GM19351 (cell line): ENCODE measurements at regions not wholly inside any gene's neighbourhood (a gene's known extent, or its start where the extent isn't known, plus 50 kb on each side); places are given as distances from the start of the nearest gene placed in this dataset.

Source experiments
- ATAC-seq: cut with Tn5 transposase; IDR thresholded peaks from one replicate; pipeline ENCODE4 v1.9.1; 2021; ENCODE audit warnings: mild to moderate bottlenecking, moderate library complexity; ENCODE audit not compliant: unreplicated experiment

DNA sequence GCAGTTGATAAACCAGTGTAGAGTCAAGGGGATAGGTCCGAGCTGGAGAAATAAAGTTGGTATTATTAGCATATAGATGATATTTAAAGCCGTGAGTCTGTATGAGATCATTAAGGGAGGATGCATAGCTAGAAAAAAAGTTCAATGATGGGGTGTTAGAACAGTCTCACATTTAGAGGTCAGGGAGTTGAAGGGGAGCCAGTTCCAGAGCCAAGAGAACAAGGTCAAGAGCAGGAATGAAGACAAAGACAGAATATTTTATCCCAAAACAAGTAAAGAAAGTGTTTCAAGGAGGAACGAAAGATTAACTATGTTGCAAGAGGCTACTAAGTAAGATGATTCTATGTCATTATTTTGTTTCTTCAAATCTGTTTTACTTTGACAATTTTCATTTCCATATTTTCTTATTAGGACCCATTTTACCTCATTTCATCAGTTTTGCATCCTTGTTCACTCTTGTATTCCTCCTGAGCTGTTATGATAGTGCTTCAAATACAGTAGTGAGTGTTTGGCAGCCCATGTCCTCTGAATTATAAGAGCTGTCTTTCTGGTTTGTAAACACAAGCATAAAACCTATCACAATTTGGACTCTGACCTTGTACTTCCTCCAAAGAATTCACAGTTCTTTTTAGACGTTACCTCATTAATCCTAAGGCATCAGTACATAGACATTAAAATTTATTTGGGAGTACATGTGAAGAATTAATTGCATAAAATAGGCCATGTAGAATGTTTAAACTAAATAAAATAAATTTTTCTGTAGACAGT is 695.7 kb upstream of the NECTIN3 start:
- ATAC-seq, result no peak

- no peak for ATAC-seq
Observed at GRCh38 chr3:110378481-110378880, 693.1 kb upstream of the NECTIN3 start.

- ATAC-seq, result no peak
Observed at GRCh38 chr3:110381992-110382391, 689.6 kb upstream of the NECTIN3 start.

- no peak for ATAC-seq
Observed at GRCh38 chr3:110383356-110383755, 688.3 kb upstream of the NECTIN3 start.

GRCh38 chr3:110384601-110385000 is 687.0 kb upstream of the NECTIN3 start:
- ATAC-seq, result no peak

DNA sequence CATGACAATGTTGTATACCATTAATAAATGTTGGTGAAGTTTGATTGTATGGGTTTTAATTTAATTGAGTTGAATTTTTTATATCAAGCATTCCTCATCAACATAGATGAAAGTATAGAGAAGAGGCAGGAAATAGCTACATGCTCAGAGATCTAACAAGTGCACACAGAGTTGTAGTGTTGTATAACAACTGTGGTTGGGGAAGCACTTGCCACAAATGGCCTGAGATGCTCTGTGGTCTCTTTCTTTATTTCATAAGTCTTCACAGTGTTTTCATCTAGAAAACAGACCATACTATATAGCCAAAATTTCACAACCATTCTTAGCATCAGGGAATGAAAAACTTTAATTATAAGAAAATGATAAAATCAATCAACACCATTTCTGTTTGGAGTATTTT is 682.6 kb upstream of the NECTIN3 start:
- no peak for ATAC-seq

- no peak for ATAC-seq
Observed at GRCh38 chr3:110390372-110390771, 681.2 kb upstream of the NECTIN3 start.

GRCh38 chr3:110391042-110391441 is 680.6 kb upstream of the NECTIN3 start:
- ATAC-seq, result no peak

GRCh38 chr3:110391640-110392395 is 679.8 kb upstream of the NECTIN3 start:
- ATAC-seq, result no peak

- ATAC-seq, result no peak
Observed at GRCh38 chr3:110393941-110394340, 677.7 kb upstream of the NECTIN3 start.

- ATAC-seq, result no peak
Observed at GRCh38 chr3:110397115-110397514, 674.5 kb upstream of the NECTIN3 start.

GRCh38 chr3:110400315-110400714 is 671.3 kb upstream of the NECTIN3 start:
- no peak for ATAC-seq

GRCh38 chr3:110405830-110406585 is 665.6 kb upstream of the NECTIN3 start:
- ATAC-seq, result no peak

- no peak for ATAC-seq
Observed at GRCh38 chr3:110413266-110413665, 658.4 kb upstream of the NECTIN3 start.

- no peak for ATAC-seq
Observed at GRCh38 chr3:110413807-110414748, 657.5 kb upstream of the NECTIN3 start.

GRCh38 chr3:110414855-110415254 is 656.8 kb upstream of the NECTIN3 start:
- ATAC-seq, result no peak

DNA sequence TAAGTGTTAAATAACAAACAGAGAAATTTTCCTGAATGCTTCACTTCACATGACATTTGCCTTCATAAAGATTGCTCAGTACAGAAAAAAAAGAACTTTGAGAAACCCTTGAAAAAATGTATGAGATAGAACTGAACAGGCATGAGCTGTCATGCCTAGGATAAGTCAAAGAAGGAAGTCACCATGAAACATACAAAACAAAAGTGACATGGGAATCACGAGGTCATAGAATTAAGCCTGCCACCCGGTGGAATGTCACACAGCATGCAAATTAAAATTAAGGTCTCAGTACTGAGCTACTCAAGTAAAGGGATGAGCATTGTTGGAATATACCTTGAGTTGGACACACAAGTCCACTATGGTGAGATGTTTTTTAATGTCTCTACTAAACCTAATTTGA is 652.5 kb upstream of the NECTIN3 start:
- no peak for ATAC-seq

GRCh38 chr3:110419601-110420000 is 652.0 kb upstream of the NECTIN3 start:
- no peak for ATAC-seq

DNA sequence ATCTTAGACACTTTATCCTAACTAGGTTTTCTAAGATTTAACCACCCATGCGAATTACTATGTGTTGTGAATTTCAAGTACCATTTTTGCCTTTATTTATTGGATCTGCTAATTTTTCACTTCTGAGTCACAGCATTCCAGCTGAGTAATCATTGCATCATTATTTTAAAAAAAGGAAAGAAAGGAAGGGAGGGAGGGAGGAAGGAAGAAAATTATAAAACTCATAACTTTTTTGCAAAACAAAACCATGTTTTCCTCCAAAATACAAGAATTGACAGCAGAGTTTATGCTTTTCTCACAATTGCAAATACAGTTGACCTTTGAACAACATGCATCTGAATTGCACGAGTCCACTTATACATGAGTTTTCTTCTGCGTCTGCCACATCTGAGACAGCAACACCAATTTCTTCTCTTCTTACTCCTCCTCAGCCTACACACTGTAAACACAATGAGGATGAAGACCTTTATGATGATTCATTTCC is 651.4 kb upstream of the NECTIN3 start:
- ATAC-seq, result no peak

DNA sequence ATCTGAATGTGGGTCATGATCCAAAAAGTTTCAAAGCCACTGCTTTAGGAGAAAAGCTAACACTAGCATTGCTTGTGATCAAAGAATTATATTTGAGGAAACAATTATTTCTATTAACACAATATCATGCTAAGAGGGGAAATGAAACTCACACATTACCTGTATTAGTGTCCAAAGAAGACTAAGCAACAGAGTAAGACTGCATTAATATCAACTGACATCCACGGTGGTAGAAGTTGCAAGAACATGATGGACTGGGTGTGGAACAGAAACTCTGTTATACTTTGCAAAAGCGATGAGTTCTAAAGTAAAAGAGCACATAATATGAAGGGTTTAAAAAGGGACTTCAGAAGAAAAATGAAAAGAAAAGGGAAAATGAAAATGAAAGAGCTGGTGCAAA is 648.3 kb upstream of the NECTIN3 start:
- ATAC-seq, result no peak
